ENCODE measurements at regions not wholly inside any gene's neighbourhood (a gene's known extent, or its start where the extent isn't known, plus 50 kb on each side); places are given as distances from the start of the nearest gene placed in this dataset.

GRCh38 chr16:17802571-17802970, 331.8 kb upstream of the XYLT1 start:
- DNase-seq (ENCODE audit: insufficient read length, low spot score, missing footprints), result no peak
- H3K4me2 ChIP-seq (ENCODE audit: insufficient read depth, low read length), result no peak overlapping the region

GRCh38 chr16:17801068-17801467, 330.3 kb upstream of the XYLT1 start:
- H3K27ac ChIP-seq (ENCODE audit: low read depth, low read length), result no peak overlapping the region
- peak; percentile 30 for DNase-seq (ENCODE audit: insufficient read length, low spot score, missing footprints)

More at GRCh38 chr16:17802571-17802970, 331.8 kb upstream of the XYLT1 start:
- Histone ChIP-seq H3K36me3 (ENCODE audit: insufficient read depth, low read length) (no peaks in the 10 kb centered on the region), H3K4me3 (ENCODE audit: insufficient read depth, low read length) (no peak overlapping the region), H4K20me1 (ENCODE audit: insufficient read depth, low read length) (no peaks in the 10 kb centered on the region), H3K4me1 (ENCODE audit: insufficient read depth, low read length) (peaks cover 5% of the 10 kb centered on the region), H3K79me2 (ENCODE audit: insufficient read depth, low read length) (no peaks in the 10 kb centered on the region), H3K27me3 (ENCODE audit: insufficient read depth, low read length) (peaks cover 3% of the 10 kb centered on the region), H3K9me3 (ENCODE audit: low read depth, low read length) (no peaks in the 10 kb centered on the region), H2AFZ (ENCODE audit: low read length) (peak overlapping the region; percentile 31), H3K27ac (ENCODE audit: low read depth, low read length) (no peak overlapping the region)
- TF ChIP-seq CTCF (IDR thresholded peaks at IDR 0.05; ENCODE audit: extremely low read depth, low read depth, low read length), result no peak

GRCh38 chr16:17798716-17799115, 328.0 kb upstream of the XYLT1 start:
- Histone ChIP-seq H3K27ac (ENCODE audit: low read depth, low read length) (no peak overlapping the region), H3K4me3 (ENCODE audit: insufficient read depth, low read length) (no peak overlapping the region), H3K27me3 (ENCODE audit: insufficient read depth, low read length) (peaks cover 3% of the 10 kb centered on the region), H3K4me2 (ENCODE audit: insufficient read depth, low read length) (no peak overlapping the region), H4K20me1 (ENCODE audit: insufficient read depth, low read length) (no peaks in the 10 kb centered on the region), H3K36me3 (ENCODE audit: insufficient read depth, low read length) (no peaks in the 10 kb centered on the region), H3K4me1 (ENCODE audit: insufficient read depth, low read length) (peaks cover 1% of the 10 kb centered on the region), H2AFZ (ENCODE audit: low read length) (no peak overlapping the region), H3K79me2 (ENCODE audit: insufficient read depth, low read length) (no peaks in the 10 kb centered on the region), H3K9me3 (ENCODE audit: low read depth, low read length) (no peaks in the 10 kb centered on the region)
- no peak for TF ChIP-seq CTCF (IDR thresholded peaks at IDR 0.05; ENCODE audit: extremely low read depth, low read depth, low read length)
- no peak for DNase-seq (ENCODE audit: insufficient read length, low spot score, missing footprints)

More at GRCh38 chr16:17801068-17801467, 330.3 kb upstream of the XYLT1 start:
- no peaks in the 10 kb centered on the region for H3K9me3 ChIP-seq (ENCODE audit: low read depth, low read length)
- no peak overlapping the region for H3K4me2 ChIP-seq (ENCODE audit: insufficient read depth, low read length)
- peaks cover 3% of the 10 kb centered on the region for H3K27me3 ChIP-seq (ENCODE audit: insufficient read depth, low read length)
- H3K36me3 ChIP-seq (ENCODE audit: insufficient read depth, low read length), result no peaks in the 10 kb centered on the region
- H3K4me3 ChIP-seq (ENCODE audit: insufficient read depth, low read length), result no peak overlapping the region
- no peaks in the 10 kb centered on the region for H4K20me1 ChIP-seq (ENCODE audit: insufficient read depth, low read length)
- no peak for TF ChIP-seq CTCF (IDR thresholded peaks at IDR 0.05; ENCODE audit: extremely low read depth, low read depth, low read length)
- H3K79me2 ChIP-seq (ENCODE audit: insufficient read depth, low read length), result no peaks in the 10 kb centered on the region
- no peak overlapping the region for H2AFZ ChIP-seq (ENCODE audit: low read length)
- peaks cover 5% of the 10 kb centered on the region for H3K4me1 ChIP-seq (ENCODE audit: insufficient read depth, low read length)

- Histone ChIP-seq H3K4me3 (ENCODE audit: insufficient read depth, low read length) (no peak overlapping the region), H3K4me1 (ENCODE audit: insufficient read depth, low read length) (no peaks in the 10 kb centered on the region), H2AFZ (ENCODE audit: low read length) (no peak overlapping the region), H3K27me3 (ENCODE audit: insufficient read depth, low read length) (no peaks in the 10 kb centered on the region), H3K79me2 (ENCODE audit: insufficient read depth, low read length) (no peaks in the 10 kb centered on the region), H4K20me1 (ENCODE audit: insufficient read depth, low read length) (no peaks in the 10 kb centered on the region), H3K4me2 (ENCODE audit: insufficient read depth, low read length) (no peak overlapping the region), H3K27ac (ENCODE audit: low read depth, low read length) (no peak overlapping the region), H3K36me3 (ENCODE audit: insufficient read depth, low read length) (no peaks in the 10 kb centered on the region), H3K9me3 (ENCODE audit: low read depth, low read length) (no peaks in the 10 kb centered on the region)
- no peak for DNase-seq (ENCODE audit: insufficient read length, low spot score, missing footprints)
- no peak for TF ChIP-seq CTCF (IDR thresholded peaks at IDR 0.05; ENCODE audit: extremely low read depth, low read depth, low read length)
Measured at GRCh38 chr16:17793354-17793753, 322.6 kb upstream of the XYLT1 start.

Measured in osteoblast (primary cell).